Keratinocyte (primary cell): ENCODE measurements at regions not wholly inside any gene's neighbourhood (a gene's known extent, or its start where the extent isn't known, plus 50 kb on each side); places are given as distances from the start of the nearest gene placed in this dataset.

Experiments used
- DNase-seq: peaks from one replicate; pipeline ENCODE4 v3.0.0-alpha.2; 2011; ENCODE audit warnings: low read depth, missing footprints, low spot score
- FAIRE-seq: peaks from 2 replicates; lab custom pipeline; 2011; peaks lifted over from hg19 to GRCh38; lab: Jason Lieb, UNC
- H2AFZ ChIP-seq: 2 replicates; pipeline ENCODE4 v1.6.0; 2012; ENCODE audit warnings: low read length, control low read depth, inconsistent platforms; ENCODE audit not compliant: control insufficient read depth
- H3K27ac ChIP-seq: 2 replicates; pipeline ENCODE4 v1.5.1; 2011; ENCODE audit warnings: low read length; ENCODE audit not compliant: control insufficient read depth, insufficient read depth
- H3K27me3 ChIP-seq: 3 replicates; pipeline ENCODE4 v1.6.0; 2011; ENCODE audit warnings: low read length; ENCODE audit not compliant: control insufficient read depth, insufficient read depth; ENCODE audit errors: extremely low read depth
- H3K36me3 ChIP-seq, 2 experiments: 2 replicates in 1 of 2; 3 replicates in 1 of 2; pipeline ENCODE4 v1.5.1; 2011; ENCODE audit warnings: low read length in 2 of 2, mild to moderate bottlenecking in 1 of 2; ENCODE audit not compliant: control insufficient read depth in 2 of 2, insufficient read depth in 2 of 2; ENCODE audit errors: extremely low read depth in 1 of 2
- H3K4me1 ChIP-seq: 3 replicates; pipeline ENCODE4 v1.5.1; 2011; ENCODE audit warnings: low read length; ENCODE audit not compliant: control insufficient read depth, insufficient read depth; ENCODE audit errors: extremely low read depth
- H3K4me2 ChIP-seq: 3 replicates; pipeline ENCODE4 v1.6.0; 2011; ENCODE audit warnings: low read depth, low read length; ENCODE audit not compliant: control insufficient read depth, insufficient read depth; ENCODE audit errors: extremely low read depth
- H3K4me3 ChIP-seq, 3 experiments: fragments of 200-600 bp in 1 of 3; sonication (generic) in 1 of 3; 2 replicates in 2 of 3; 3 replicates in 1 of 3; pipeline ENCODE4 v1.5.1; 2011 to 2016; ENCODE audit warnings: low read length in 3 of 3, mild to moderate bottlenecking in 3 of 3, control low read depth in 2 of 3, inconsistent platforms in 1 of 3, low read depth in 1 of 3, mixed read lengths in 1 of 3, mixed run types in 1 of 3, moderate library complexity in 1 of 3; ENCODE audit not compliant: control insufficient read depth in 2 of 3, insufficient read depth in 2 of 3; ENCODE audit errors: extremely low read depth in 1 of 3
- H3K79me2 ChIP-seq: 2 replicates; pipeline ENCODE4 v1.6.0; 2012; ENCODE audit warnings: low read length; ENCODE audit not compliant: control insufficient read depth, insufficient read depth
- H3K9ac ChIP-seq: 3 replicates; pipeline ENCODE4 v1.6.0; 2011; ENCODE audit warnings: low read length; ENCODE audit not compliant: control insufficient read depth, insufficient read depth; ENCODE audit errors: extremely low read depth
- H3K9me1 ChIP-seq: 3 replicates; pipeline ENCODE4 v1.6.0; 2011; ENCODE audit warnings: low read length; ENCODE audit not compliant: control insufficient read depth, insufficient read depth; ENCODE audit errors: extremely low read depth
- H3K9me3 ChIP-seq: 2 replicates; pipeline ENCODE4 v1.5.1; 2012; ENCODE audit warnings: low read depth, low read length; ENCODE audit not compliant: control insufficient read depth
- H4K20me1 ChIP-seq: 3 replicates; pipeline ENCODE4 v1.6.0; 2011; ENCODE audit warnings: low read length; ENCODE audit not compliant: control insufficient read depth, insufficient read depth; ENCODE audit errors: extremely low read depth
- EZH2 ChIP-seq: IDR thresholded peaks from one replicate; pipeline ENCODE4 v1.6.1; 2012; ENCODE audit warnings: inconsistent platforms, mild to moderate bottlenecking, low read length, moderate library complexity
- dilution Hi-C: fragments of 300-500 bp; cut with MboI; formaldehyde crosslinking; loops from one replicate; pipeline ENCODE4 v1.7.0; 2020; ENCODE audit warnings: low sequenced_read_pairs; ENCODE audit not compliant: extremely low pct_ligation_motif_present
- TF ChIP-seq, protein P1 (sequence below), 3 experiments: IDR thresholded peaks in 1 of 3; conservative IDR thresholded peaks in 1 of 3; optimal IDR thresholded peaks in 1 of 3; 2 replicates in 2 of 3; 3 replicates in 1 of 3; pipeline versions ENCODE3 to v1.5.1; 2011; ENCODE audit warnings: low read length in 3 of 3, mild to moderate bottlenecking in 3 of 3, moderate library complexity in 2 of 3, control low read depth in 1 of 3, inconsistent platforms in 1 of 3; ENCODE audit not compliant: insufficient read depth in 2 of 3; ENCODE audit errors: extremely low read depth in 1 of 3

DNA sequence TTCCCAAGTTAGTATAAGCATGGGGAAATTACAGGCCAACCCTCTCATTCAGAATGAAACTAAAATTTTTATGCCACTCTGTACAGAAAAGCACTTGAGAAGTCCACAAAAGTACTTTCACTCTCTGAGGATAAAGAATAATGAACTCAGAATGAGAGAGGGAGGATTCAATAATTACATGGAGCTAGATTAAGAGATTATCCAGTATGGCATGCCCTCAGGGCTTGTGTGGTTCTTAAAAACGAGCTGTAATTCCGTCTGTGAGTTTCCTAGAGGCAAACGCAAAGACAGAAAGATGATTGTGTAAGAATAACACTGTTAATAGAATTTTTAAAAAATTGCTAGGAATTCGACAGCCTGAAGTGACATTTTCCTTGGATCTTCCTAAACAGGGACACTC, 126.8 kb upstream of the PTCH1 start:
- Histone ChIP-seq H3K4me1 (no peaks in the 10 kb centered on the region), H3K9me3 (no peaks in the 10 kb centered on the region), H3K9me1 (no peaks in the 10 kb centered on the region), H3K4me2 (no peak overlapping the region), H2AFZ (no peak overlapping the region), H3K27me3 (peaks cover 1% of the 10 kb centered on the region), H3K27ac (no peak overlapping the region), H3K36me3 (no peaks in the 10 kb centered on the region), H4K20me1 (no peaks in the 10 kb centered on the region), H3K4me3 (no peak overlapping the region), H3K9ac (no peak overlapping the region), H3K79me2 (no peaks in the 10 kb centered on the region)
- FAIRE-seq = no peak
- no peak for DNase-seq
- dilution Hi-C loops = no loop called here
- TF ChIP-seq EZH2 = no peak
- TF ChIP-seq, protein P1, sequence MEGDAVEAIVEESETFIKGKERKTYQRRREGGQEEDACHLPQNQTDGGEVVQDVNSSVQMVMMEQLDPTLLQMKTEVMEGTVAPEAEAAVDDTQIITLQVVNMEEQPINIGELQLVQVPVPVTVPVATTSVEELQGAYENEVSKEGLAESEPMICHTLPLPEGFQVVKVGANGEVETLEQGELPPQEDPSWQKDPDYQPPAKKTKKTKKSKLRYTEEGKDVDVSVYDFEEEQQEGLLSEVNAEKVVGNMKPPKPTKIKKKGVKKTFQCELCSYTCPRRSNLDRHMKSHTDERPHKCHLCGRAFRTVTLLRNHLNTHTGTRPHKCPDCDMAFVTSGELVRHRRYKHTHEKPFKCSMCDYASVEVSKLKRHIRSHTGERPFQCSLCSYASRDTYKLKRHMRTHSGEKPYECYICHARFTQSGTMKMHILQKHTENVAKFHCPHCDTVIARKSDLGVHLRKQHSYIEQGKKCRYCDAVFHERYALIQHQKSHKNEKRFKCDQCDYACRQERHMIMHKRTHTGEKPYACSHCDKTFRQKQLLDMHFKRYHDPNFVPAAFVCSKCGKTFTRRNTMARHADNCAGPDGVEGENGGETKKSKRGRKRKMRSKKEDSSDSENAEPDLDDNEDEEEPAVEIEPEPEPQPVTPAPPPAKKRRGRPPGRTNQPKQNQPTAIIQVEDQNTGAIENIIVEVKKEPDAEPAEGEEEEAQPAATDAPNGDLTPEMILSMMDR (optimal IDR thresholded peaks at IDR 0.05 in 1 of 3, IDR thresholded peaks at IDR 0.05 in 1 of 3, conservative IDR thresholded peaks at IDR 0.05 in 1 of 3; ENCODE audit: extremely low read depth in 1 of 3, insufficient read depth in 2 of 3, low read length in 3 of 3) = no peak

DNA sequence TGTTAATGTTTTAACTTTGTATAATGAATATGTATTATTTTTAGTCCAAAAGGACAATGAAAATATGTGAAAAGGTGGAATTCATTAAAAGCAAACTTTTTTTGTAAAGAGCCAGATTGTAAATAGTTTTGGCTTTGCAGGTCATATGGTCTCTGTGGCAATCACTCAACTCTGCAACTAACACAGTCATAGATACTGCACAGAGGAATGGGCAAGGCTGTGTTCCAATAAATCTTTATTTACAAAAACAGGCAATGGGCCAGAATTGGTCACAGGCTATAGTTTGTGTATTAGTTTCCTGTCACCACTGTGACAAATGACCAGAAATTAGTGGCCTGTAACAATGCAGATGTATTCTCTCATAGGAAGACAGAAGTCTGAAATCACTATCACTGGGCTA, 125.4 kb upstream of the PTCH1 start:
- no peak overlapping the region for H3K27ac ChIP-seq
- H3K9me1 ChIP-seq = no peaks in the 10 kb centered on the region
- dilution Hi-C loops = no loop called here
- no peaks in the 10 kb centered on the region for H3K9me3 ChIP-seq
- no peak overlapping the region for H3K4me3 ChIP-seq
- H2AFZ ChIP-seq = no peak overlapping the region
- no peaks in the 10 kb centered on the region for H3K79me2 ChIP-seq
- H3K9ac ChIP-seq = no peak overlapping the region
- DNase-seq = no peak
- no peak for TF ChIP-seq EZH2
- TF ChIP-seq, protein P1 (optimal IDR thresholded peaks at IDR 0.05 in 1 of 3, IDR thresholded peaks at IDR 0.05 in 1 of 3, conservative IDR thresholded peaks at IDR 0.05 in 1 of 3; ENCODE audit: extremely low read depth in 1 of 3, insufficient read depth in 2 of 3, low read length in 3 of 3) = no peak
- FAIRE-seq = no peak
- no peaks in the 10 kb centered on the region for H4K20me1 ChIP-seq
- H3K27me3 ChIP-seq = peaks cover 4% of the 10 kb centered on the region
- H3K4me2 ChIP-seq = no peak overlapping the region
- no peaks in the 10 kb centered on the region for H3K36me3 ChIP-seq
- no peaks in the 10 kb centered on the region for H3K4me1 ChIP-seq
